ENCODE measurements at regions not wholly inside any gene's neighbourhood (a gene's known extent, or its start where the extent isn't known, plus 50 kb on each side); places are given as distances from the start of the nearest gene placed in this dataset.

DNA sequence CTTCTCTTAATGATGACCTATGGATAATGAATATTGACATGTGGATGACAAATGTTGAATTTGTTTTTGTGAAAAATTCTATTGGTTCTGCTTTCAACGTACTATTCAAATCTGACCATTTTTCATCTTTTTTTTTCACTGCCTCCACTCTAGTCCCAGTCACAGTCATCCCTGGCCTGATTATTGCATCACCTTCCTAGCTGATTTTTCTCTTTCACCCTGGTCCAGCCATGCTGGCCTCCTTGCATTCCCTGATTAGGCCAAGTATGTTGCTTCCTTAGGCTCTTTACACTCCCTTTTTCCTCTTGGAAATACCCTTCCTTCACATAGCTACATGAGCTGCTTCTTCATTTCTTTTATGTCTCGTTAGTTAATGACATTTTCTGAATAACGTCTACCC is 58.1 kb upstream of the MAP9 start:
- TF ChIP-seq CTCF (IDR thresholded peaks at IDR 0.05 in 4 of 5, conservative IDR thresholded peaks at IDR 0.05 in 1 of 5) = no peak
- no peak for TF ChIP-seq POLR2A (IDR thresholded peaks at IDR 0.05)

Data from gastrocnemius medialis (tissue), 4 donors.